ENCODE measurements at regions not wholly inside any gene's neighbourhood (a gene's known extent, or its start where the extent isn't known, plus 50 kb on each side); places are given as distances from the start of the nearest gene placed in this dataset.
"Not testable (repeated sequence)": the region's sequence is repeated elsewhere in the genome, so short reads cannot be mapped to it uniquely, and the experiment has no call there.

DNA sequence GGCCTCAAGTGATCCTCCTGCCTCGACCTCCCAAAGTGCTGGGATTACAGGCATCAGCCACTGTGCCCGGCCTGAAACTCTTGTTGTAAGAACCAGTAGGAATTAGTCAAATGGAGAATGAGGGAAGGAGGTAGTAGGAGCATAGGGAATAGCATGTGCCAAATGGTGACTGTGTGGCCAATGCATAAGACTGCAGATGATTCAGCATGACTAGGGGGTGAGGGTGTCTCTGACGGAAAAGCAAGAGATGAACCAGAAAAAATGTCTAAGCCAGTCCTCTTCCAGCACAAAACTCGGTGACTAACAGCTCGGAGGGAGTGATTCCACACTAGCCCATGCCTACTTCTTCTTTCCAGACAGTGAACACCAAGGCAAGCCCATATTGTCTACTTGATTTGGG is 58.2 kb upstream of the DUSP21 start:
- no peak for FAIRE-seq

DNA sequence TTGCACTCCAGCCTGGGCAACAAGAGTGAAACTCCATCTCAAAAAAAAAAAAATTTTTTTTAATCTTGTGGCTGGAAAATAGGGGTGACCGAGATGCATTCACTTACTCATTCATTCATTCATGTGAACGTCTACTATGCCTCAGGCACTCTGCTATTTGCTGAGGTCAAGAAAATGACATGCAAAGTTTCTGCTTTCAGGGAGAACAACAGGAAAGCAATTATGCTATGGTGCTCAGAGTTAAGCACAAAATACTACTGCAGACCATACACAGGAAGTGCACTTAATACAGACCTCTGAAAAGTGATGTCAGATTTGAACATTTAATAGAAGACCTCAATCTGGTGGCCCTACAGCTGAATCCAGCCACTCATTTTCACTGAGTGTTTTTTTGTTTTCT is 59.6 kb upstream of the DUSP21 start:
- no peak for FAIRE-seq

DNA sequence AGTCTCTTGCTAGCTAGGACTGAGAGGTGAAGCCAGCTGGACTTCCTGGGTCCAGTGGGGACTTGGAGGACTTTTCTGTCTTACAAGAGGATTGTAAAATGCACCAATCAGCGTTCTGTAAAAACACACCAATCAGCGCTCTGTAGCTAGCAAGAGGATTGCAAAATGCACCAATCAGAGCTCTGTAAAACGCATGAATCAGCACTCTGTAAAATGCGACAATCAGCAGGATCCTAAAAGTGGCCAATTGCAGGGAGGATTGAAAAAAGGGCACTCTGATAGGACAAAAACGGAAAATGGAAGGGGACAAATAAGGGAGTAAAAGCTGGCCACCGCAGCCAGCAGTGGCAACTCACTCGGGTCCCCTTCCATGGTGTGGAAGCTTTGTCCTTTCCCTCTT is 65.6 kb upstream of the DUSP21 start:
- FAIRE-seq = no peak

DNA sequence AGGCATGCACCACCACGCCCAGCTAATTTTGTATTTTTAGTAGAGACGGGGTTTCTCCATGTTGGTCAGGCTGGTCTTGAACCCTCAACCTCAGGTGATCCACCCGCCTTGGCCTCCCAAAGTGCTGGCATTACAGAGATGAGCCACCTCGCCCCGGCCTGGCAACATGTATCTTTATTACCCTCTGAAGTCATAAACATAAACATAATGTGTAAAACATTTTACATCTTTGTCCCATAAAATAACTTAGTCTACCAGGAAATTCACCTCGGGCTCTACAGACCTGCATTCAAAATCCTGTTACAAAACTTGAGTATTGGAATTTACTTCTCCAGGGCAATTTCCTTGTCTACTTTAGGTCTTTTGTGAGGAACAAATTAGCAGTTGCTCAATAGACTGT is 68.1 kb upstream of the DUSP21 start:
- no peak for FAIRE-seq

DNA sequence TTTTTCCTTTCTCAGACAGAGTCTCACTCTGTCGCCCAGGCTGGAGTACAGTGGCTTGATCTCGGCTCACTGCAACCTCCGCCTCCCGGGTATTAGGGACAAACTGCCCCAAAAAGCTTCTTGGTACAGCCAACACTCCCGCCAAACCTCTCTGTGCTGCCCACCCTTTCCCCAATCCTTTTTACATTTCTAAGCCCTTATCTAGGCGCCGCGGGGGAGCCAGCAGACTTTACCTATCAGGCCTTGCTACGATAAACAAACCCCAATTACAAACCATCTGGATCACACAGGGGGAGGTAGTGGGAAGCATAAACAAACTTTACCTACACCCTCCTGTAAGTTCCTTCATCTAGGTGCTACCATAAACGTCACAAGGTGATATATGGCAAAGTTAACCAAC is 69.8 kb upstream of the DUSP21 start:
- not testable (repeated sequence) for FAIRE-seq

DNA sequence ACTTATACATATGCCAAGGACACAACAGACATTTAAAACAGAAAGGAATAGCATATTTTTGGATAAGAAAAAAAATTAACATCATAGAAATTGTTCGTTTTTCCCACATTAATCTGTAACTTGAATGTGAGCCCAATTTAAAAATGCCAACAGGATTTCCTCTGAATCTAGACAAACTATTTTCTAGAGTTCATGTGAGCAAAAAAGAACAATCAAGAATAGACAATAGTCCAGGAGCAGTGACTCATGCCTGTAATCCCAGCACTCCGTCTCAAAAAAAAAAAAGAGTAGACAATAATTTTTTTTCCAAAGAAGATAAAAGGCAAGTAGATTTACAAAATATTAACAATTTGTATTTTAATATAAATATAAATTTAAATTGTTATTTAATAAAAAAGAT is 73.7 kb upstream of the DUSP21 start:
- FAIRE-seq = peak; percentile 79

DNA sequence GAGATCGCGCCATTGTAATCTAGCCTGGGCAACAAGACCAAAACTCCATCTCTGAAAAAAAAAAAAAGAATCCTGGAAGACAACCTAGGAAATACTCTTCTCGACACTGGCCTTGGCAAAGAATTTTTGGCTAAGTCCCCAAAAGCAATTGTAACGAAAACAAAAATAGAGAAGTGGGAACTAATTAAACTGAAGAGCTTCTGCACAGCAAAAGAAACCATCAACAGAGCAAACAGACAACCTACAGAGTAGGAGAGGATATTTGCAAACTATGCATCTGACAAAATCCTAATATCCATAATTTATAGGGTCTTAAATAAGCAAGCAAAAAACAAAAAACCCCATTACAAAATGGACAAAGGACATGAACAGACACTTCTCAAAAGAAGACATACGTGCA is 76.5 kb upstream of the DUSP21 start:
- no peak for FAIRE-seq

DNA sequence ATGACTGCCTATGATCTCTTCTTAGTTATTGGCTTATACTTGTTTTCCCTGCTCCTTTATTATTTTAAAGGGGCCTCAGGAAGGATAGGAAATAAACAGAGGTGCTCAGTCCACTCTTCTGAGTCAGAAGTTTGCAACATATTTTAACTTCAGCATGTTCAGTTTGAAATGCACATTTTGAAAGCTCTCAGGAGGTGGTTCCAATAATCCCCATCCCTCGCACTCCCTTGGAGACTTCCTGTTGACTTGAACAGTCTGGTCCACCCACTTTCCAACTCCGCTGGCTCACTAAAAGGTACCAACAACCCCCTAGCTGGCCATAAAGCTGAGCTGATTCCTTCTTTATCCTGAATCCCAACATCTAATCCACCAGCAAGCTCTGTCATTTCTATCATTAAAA is 78.3 kb upstream of the DUSP21 start:
- FAIRE-seq = no peak

DNA sequence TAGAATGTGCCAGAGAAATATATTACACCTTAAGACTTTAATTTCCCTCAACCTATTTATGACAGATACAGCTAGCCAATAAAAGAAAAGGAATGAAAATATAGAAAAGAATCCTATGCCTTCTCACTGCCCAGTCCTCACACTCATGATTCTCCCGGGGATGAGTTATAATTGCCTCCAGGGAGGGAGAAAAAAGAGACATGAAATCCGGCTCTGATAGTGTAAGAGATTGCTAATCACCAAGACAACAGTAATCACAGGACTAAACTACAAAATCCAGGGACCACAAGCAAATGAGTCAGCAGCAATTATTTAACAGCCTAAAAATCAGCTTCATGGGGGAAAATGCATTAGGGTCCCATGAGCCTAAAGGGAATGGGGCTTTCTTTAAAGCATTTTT is 95.9 kb upstream of the DUSP21 start:
- FAIRE-seq = no peak

DNA sequence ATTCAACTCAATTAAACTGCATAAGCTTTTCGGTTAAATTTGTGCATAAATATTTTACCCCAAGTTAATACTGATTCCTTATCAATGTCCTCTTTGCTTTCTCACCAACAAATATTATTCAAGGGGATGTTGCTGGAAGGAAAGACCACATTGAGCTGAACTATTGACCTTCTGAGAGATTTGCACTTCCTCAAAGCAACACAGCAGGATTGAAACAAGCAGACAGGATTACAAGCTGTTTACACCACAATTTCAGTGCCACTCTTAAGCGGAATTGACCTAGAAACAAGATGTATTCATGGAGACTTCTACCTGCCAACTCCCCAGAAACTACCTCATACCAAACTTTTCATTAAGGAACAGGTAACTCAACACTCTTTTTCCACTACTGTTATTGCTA is 96.5 kb upstream of the DUSP21 start:
- no peak for FAIRE-seq

DNA sequence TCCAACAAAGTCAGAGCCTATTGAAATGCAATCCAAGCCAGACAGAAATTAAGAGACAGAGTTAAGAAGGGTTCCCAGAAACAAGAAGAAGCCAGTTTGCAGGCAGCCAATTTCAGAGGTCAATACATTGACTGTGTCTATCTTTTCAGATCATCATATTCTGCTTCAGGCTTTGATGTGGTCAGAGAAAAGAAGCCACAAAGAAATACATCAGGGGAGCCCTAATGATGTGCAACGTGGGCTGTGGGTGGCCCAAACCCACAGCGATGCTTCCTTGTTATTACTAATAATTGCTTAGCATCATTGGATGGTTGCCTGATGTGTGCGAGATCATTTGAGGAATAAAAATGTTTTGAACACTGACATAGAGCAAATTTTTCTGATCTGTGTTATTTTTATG is 99.0 kb upstream of the DUSP21 start:
- no peak for FAIRE-seq

DNA sequence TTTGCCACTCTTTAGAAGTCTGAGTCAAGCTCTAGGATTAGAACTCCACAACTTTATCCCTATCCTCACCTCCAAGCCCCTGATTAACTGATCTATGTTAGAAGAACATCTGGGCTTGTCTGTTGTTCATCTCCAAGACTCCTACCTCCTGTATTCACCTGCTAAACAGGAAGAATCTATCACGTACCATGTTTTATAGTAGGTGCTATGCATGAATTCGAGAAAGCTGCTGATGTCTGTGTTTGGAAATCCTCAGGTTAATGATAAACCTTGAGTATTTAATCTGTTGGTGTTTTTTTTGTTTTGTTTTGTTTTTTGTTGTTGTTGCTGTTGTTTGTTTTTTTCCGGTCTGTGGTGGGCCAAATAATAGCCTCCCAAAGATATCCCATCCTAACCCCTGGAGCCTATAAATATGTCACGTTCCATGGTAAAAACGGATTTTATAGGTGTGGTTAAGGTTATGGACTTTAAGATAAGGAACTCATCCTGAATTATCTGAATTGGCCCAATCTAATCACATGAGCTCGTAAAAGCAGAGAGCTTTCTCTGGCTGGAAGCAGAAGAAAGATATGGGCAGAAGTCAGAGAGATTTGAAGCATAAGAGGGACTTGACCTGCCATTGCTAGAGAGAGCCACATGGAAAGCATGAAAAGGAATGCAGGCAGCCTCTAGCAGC is 101.2 kb upstream of the DUSP21 start:
- FAIRE-seq = no peak

DNA sequence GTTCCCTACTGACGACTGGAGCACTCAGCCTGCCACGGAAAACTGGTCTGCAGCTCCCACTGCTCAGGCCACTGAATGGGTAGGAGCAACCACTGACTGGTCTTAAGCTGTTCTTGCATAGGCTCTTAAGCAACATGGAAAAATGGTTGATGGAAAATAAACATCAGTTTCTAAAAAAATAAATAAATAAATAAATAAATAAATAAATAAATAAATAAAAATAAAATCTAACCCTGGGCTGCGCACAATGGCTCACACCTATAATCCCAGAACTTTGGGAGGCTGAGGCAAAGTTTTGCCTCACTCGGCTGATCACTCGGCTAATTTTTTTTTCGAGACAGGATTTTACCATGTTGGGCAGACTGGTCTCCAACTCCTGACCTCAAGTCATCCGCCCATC is 102.0 kb upstream of the DUSP21 start:
- not testable (repeated sequence) for FAIRE-seq

DNA sequence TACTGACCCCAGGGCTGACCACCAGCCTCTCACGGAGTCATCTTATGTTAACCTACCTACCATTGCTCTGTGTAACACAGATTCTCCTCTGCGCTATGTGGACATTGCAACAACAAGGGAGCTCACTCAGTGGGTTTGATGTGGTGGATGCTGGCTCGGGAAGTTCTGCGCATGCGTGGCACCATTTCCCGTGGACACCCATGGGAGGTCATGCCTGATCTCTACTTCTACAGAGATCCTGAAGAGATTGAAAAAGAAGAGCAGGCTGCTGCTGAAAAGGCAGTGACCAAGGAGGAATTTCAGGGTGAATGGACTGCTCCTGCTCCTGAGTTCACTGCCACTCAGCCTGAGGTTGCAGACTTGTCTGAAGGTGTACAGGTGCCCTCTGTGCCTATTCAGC is 102.4 kb upstream of the DUSP21 start:
- FAIRE-seq = not testable (repeated sequence)

DNA sequence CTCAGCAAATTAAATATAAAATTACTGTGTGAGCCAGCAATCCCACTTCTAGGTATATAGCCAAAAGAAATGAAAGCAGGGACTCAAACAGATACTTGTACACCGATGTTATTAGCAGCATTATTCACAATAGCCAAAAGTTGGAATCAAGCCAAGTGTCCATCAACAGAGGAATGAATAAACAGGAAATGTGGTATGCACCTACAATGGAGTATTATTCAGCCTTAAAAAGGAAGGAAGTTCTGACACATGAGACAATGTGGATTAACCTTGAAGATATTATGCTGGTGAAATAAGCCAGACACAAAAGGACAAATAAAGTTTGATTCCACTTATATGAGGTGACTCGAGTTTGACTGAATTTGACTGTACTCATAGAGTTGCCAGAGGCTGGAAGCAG is 108.3 kb upstream of the DUSP21 start:
- FAIRE-seq = no peak

DNA sequence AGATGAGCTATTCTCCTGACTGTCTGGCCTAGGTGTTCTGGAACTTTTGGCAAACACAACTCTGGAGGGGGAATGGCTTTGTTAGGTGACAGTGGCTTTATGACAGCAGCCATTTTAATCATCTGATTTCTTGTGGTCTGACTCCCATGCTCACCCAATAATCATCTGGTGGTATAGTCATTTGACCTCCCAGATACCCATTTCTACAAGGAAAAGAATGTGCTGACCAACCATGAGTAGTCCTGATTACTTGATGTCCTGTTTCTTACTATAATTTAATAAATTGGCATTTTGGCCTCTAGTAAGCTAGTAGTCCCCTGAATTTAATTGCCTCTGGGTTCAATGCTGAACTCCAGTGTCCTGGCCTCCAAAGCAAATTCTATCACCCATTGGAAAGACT is 109.9 kb upstream of the DUSP21 start:
- no peak for FAIRE-seq

DNA sequence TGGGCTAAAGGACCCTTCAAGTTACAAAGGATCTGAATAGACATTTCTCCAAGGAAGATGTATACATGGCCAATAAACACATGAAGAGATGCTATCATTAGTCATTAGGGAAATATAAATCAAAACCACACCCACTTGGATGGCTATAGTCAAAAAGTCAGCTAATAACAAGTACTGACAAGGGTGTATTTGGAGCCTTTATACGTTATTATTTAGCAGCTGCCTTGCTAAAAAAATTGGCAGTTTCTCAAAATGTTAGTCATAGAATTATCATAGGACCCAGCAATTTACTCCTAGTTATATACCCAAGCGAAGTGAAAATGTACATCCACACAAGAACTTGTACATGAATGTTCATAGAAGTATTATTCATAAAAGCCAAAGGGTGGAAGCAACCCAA is 112.7 kb upstream of the DUSP21 start:
- FAIRE-seq = no peak

DNA sequence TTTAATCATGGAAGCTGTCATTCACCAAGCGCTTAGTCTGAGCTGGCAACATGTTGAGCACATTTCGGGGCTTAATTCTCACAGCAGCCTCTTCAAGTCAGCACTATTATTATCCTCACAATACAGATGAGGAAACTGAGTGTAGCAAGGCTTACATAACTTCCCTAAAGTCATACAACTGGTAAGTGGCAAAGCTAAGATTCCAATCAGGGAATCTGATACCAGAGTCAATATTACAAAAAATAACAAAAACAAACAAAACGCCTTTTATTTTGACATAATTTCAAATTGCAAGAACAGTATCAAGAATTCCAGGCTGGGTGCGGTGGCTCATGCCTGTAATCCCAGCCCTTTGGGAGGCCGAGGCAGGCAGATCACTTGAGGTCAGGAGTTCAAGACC is 120.4 kb upstream of the DUSP21 start:
- FAIRE-seq = no peak

DNA sequence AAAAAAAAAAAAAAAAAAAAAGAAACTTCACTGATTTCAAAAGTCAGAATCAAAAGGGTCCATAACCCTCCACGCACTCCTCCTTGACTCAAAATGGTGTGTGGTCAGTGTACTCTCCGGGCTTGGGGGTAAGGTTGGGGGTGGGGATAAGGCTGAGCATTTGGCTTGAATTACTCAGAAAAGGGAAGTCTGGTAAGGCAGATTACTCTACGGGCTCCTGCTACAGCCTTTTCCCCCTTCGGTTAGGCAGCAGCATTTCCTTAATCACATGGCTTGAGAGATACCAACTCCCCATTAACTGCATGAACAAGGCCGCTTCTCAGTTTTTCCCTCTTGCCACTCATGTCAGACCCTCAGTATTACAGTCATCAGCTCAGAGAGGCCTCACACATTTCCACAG is 135.4 kb upstream of the DUSP21 start:
- FAIRE-seq = no peak

DNA sequence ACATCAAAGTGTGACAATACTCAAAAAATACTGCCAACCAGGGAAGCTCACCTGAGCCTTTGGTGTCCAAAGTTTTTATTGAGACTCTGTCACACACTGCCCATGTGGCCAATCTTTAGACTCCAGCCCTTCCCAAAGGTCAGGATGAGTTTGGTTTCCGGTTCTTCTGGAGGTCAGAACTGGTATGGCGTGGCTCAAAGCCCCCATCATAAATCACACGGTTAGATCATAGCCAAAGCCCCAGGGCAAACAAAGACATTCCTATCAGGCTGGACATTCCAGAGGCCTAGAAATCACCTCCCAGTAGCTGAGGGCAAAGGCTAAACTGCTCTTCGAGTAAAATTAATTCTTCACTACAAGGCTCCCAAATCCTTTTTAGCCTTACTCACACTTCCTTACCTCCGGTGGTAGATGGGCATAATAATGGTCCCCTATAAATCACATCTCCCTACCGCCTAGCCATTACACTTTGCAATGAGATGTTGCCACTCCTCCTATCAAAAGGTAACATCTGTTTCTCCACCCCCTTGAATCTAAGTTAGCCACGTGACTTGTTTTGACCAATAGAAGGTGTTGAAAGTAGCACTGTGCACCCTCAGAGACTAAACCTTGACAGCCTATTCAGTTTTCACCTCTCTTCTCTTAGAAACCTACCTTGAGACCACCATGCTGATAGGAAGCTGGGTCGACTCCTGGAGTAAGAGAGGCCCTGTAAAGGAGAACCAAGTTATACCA is 137.8 kb upstream of the DUSP21 start:
- FAIRE-seq = no peak

DNA sequence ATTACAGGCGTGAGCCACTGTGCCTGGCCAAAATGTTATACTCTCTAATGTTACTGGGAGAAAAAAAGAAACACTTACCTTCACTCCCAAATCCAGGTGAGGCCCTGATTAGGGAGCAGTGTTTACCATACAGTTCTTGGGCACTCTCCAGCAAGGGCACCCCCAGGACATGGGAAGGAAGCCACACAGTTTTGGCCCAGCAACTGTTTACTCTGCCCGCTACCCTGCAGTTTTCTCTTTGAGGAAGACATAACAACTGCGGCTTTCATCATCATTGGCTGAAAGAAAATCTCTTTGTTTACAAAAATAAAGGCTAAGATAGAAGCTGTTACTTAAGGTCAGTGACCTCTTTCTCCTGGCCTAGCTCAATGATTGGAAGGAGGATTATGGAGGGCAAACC is 145.5 kb upstream of the DUSP21 start:
- no peak for FAIRE-seq

DNA sequence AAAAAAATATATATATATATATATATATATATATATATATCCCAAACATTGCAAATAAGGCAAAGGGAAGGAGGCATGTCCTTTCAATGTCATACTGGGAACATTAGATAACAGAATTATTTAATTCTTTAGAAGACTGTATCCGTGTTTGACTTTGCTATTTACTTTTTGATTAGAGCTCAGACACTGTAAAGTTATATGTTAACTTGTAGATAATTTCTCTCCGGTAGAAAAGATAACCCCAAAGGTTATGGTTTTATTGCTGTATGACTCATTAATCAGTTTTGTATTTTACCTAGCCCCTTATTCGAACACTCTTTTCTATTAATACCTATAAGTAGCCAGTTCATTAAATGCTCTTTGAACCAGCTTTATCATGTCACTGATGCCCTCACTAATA is 150.6 kb upstream of the DUSP21 start:
- no peak for FAIRE-seq

DNA sequence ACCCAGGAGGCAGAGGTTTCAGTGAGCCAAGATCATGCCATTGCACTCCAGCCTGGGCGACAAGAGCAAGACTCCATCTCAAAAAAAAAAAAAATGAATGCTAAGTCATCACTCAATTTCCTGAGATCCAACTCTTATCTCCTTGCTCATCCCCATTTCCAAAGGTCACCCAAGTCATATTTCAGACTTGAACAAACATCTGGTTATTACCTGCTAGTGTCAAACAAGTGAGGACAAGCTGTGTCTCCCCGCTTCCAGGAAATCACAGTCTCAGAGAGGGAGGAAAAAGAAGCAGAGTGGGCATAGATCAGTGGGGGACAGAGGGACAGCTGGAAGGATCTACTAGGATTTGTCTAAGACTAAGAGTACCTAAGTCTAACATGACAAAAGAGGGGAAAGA is 147.5 kb upstream of the FUNDC1 start:
- FAIRE-seq = no peak

DNA sequence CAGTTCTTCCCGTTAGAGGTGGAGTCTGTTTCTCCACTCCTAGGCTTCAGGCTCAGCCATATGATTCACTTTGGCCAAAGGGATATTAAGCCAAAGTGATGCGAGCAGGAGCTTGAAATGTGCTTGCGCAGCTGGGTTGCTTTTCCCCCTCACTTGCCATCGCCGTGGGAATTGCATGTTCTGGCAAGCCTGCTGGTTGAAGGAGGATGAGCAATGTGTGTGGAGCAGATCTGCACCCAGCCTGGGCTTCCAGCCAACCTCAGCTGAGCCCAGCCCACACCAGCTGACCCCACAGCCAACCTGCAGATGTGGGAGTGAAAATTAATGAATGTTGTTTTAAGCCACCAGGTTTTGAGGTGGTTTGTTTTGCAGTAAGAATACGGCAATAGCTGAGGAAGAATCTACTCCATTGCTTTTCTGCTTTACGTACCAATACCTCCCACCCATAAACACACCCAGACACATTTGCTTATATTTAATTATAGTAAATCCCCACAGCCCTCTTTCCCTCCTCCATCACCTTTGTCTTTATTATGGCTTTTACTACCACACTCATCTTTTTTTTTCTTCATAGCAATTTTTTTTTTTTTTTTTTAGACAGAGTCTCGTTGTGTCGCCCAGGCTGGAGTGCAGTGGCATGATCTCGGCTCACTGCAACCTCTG is 132.8 kb upstream of the FUNDC1 start:
- no peak for FAIRE-seq
